ENCODE measurements at regions not wholly inside any gene's neighbourhood (a gene's known extent, or its start where the extent isn't known, plus 50 kb on each side); places are given as distances from the start of the nearest gene placed in this dataset.
"Not testable (repeated sequence)": the region's sequence is repeated elsewhere in the genome, so short reads cannot be mapped to it uniquely, and the experiment has no call there.

- DNase-seq: no peak
These were observed 51.0 kb upstream of the LIFR start for GRCh38 chr5:38607396-38607795.

- no peak for DNase-seq
These were observed 51.6 kb upstream of the LIFR start for GRCh38 chr5:38607930-38608564.

GRCh38 chr5:38608874-38609273 lies 52.4 kb upstream of the LIFR start:
- no peak for DNase-seq

- DNase-seq: no peak
These were observed 56.4 kb upstream of the LIFR start for GRCh38 chr5:38612851-38613250.

GRCh38 chr5:38613490-38613889 lies 57.0 kb upstream of the LIFR start:
- DNase-seq: no peak

GRCh38 chr5:38613992-38614836 lies 57.8 kb upstream of the LIFR start:
- DNase-seq: no peak

- DNase-seq: no peak
These were observed 58.6 kb upstream of the LIFR start for GRCh38 chr5:38615042-38615441.

- no peak for DNase-seq
These were observed 59.6 kb upstream of the LIFR start for GRCh38 chr5:38615981-38616451.

- no peak for DNase-seq
These were observed 61.7 kb upstream of the LIFR start for GRCh38 chr5:38618154-38618553.

GRCh38 chr5:38621331-38621730 lies 64.9 kb upstream of the LIFR start:
- DNase-seq: no peak

- DNase-seq: no peak
These were observed 65.5 kb upstream of the LIFR start for GRCh38 chr5:38621840-38622437.

GRCh38 chr5:38622723-38623129 lies 66.3 kb upstream of the LIFR start:
- no peak for DNase-seq

GRCh38 chr5:38624541-38624940 lies 68.1 kb upstream of the LIFR start:
- not testable (repeated sequence) for DNase-seq

- not testable (repeated sequence) for DNase-seq
These were observed 74.9 kb upstream of the LIFR start for GRCh38 chr5:38631376-38631775.

- no peak for DNase-seq
These were observed 78.3 kb upstream of the LIFR start for GRCh38 chr5:38634568-38635369.

- no peak for DNase-seq
These were observed 80.2 kb upstream of the LIFR start for GRCh38 chr5:38636626-38637025.

- DNase-seq: no peak
These were observed 82.2 kb upstream of the LIFR start for GRCh38 chr5:38638656-38639055.

GRCh38 chr5:38639377-38640358 lies 83.2 kb upstream of the LIFR start:
- DNase-seq: no peak

GRCh38 chr5:38641003-38641402 lies 84.6 kb upstream of the LIFR start:
- DNase-seq: no peak

- no peak for DNase-seq
These were observed 85.9 kb upstream of the LIFR start for GRCh38 chr5:38642189-38642911.

- DNase-seq: no peak
These were observed 87.2 kb upstream of the LIFR start for GRCh38 chr5:38643616-38644015.

All from hematopoietic multipotent progenitor cell treated with erythropoietin and hydrocortisone succinate and interleukin-3 and kit ligand, for 8 days (in vitro differentiated cells).